Lung (tissue), 11 donors: ENCODE measurements at regions not wholly inside any gene's neighbourhood (a gene's known extent, or its start where the extent isn't known, plus 50 kb on each side); places are given as distances from the start of the nearest gene placed in this dataset.

ENCODE experiments used
- ATAC-seq: fragments of 200-7000 bp; cut with Tn5 transposase; one replicate; pipeline ENCODE4 v1.9.1; 2020; ENCODE audit warnings: moderate number of reproducible peaks; ENCODE audit not compliant: insufficient read depth, low FRiP score
- DNase-seq, 3 donors: peaks; one replicate each; pipeline ENCODE4 v3.0.0-alpha.2; 2013 to 2017
- H3K27ac ChIP-seq, 2 donors: one replicate each; pipeline ENCODE4 v1.5.1; 2013; ENCODE audit warnings: mild to moderate bottlenecking in 2 of 2, moderate library complexity in 2 of 2, control low read depth in 1 of 2, inconsistent platforms in 1 of 2, low read depth in 1 of 2, low read length in 1 of 2
- H3K27me3 ChIP-seq, 3 donors: one replicate each; pipeline ENCODE4 v1.5.1; 2013; ENCODE audit warnings: low read length in 2 of 3; ENCODE audit not compliant: control insufficient read depth in 3 of 3, insufficient read depth in 3 of 3
- H3K36me3 ChIP-seq, 4 donors: one replicate each; pipeline ENCODE4 v1.5.1; 2013; ENCODE audit warnings: low read length in 4 of 4, mild to moderate bottlenecking in 1 of 4, moderate library complexity in 1 of 4; ENCODE audit not compliant: control insufficient read depth in 4 of 4, insufficient read depth in 4 of 4
- H3K4me1 ChIP-seq, 5 donors: one replicate each; pipeline ENCODE4 v1.5.1; 2013; ENCODE audit warnings: low read length in 5 of 5, mild to moderate bottlenecking in 2 of 5, moderate library complexity in 1 of 5; ENCODE audit not compliant: control insufficient read depth in 5 of 5, insufficient read depth in 5 of 5
- H3K4me3 ChIP-seq: one replicate; pipeline ENCODE4 v1.5.1; 2013; ENCODE audit warnings: mild to moderate bottlenecking, control low read depth, moderate library complexity
- H3K9ac ChIP-seq, 2 donors: one replicate each; pipeline ENCODE4 v1.5.1; 2013; ENCODE audit warnings: low read length in 2 of 2, control low read depth in 1 of 2; ENCODE audit not compliant: insufficient read depth in 1 of 2
- H3K9me3 ChIP-seq, 4 donors: one replicate each; pipeline ENCODE4 v1.5.1; 2013; ENCODE audit warnings: low read length in 3 of 4, mild to moderate bottlenecking in 1 of 4, moderate library complexity in 1 of 4; ENCODE audit not compliant: control insufficient read depth in 4 of 4, insufficient read depth in 3 of 4
- WGBS, 2 donors: extraction: QIAGEN DNeasy Blood & Tissue Kit; methylation state at CpG; one replicate each; pipeline ENCODE4 v1.1.7; 2013; 5-methylcytosine and 5-hydroxymethylcytosine counted together
- TF ChIP-seq, protein P1 (sequence below): IDR thresholded peaks from 2 replicates; pipeline ENCODE4 v1.5.1; 2012; ENCODE audit warnings: mild to moderate bottlenecking; ENCODE audit errors: control extremely low read depth, extremely low read depth
- donor health status: control.
- donor health status: control.
- donor health status: Bipolar disorder and iron deficiency.
- donor health status: healthy.
- donor health status: DM: yes; HTN: yes; CAD: no.

DNA sequence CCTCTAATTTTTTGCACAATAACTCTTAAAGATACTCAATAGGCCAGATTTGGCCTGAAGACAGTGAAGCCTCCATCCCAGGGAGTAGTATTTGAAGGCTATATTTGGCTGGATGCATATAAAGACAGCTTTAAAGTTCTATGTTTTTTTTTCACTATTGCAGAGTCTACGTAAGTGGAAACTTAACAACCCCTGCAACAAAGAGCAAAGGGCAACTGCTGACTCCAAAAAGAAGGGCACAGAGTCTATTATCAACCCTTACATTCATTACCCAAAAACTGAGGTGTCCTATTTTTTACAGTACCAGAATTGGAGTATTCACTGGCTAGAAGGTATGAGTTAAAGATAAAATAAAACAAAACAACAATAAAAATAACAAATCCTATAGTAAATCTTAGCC, 329.8 kb upstream of the PKN2 start:
- TF ChIP-seq, protein P1, sequence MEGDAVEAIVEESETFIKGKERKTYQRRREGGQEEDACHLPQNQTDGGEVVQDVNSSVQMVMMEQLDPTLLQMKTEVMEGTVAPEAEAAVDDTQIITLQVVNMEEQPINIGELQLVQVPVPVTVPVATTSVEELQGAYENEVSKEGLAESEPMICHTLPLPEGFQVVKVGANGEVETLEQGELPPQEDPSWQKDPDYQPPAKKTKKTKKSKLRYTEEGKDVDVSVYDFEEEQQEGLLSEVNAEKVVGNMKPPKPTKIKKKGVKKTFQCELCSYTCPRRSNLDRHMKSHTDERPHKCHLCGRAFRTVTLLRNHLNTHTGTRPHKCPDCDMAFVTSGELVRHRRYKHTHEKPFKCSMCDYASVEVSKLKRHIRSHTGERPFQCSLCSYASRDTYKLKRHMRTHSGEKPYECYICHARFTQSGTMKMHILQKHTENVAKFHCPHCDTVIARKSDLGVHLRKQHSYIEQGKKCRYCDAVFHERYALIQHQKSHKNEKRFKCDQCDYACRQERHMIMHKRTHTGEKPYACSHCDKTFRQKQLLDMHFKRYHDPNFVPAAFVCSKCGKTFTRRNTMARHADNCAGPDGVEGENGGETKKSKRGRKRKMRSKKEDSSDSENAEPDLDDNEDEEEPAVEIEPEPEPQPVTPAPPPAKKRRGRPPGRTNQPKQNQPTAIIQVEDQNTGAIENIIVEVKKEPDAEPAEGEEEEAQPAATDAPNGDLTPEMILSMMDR = no peak
- no peak for ATAC-seq
- WGBS, 2 donors = 77 to 87% methylated on average over 1 of the region's 1 CpG

DNA sequence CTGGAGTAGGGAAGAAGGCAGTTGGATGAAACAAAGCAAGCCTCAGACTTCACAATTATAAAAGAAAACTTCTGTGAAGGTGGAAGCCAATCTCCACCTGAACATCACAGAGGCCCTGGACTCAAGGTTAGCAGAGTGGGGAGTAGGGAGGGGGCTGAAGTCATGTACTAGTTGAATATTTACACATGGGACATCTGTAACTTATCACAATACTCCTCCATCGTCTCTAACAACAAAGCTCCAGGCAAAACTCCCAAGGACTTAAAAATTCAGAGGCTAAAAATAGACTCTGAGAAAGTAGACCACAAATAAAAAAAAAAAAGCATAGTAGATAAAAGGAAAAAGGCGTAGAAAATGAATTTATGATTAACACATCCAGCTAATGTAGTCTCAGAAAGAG, 326.3 kb upstream of the PKN2 start:
- ATAC-seq (no peak), DNase-seq (peak in 2 of 3 donors; percentile 71 to 85)
- TF ChIP-seq, protein P1 = no peak
- no peak overlapping the region for H3K9ac ChIP-seq
- peaks cover 0 to 15% (median 3%) of the 10 kb centered on the region in 5 donors for H3K4me1 ChIP-seq
- H3K9me3 ChIP-seq = no peaks in the 10 kb centered on the region
- H3K4me3 ChIP-seq = no peak overlapping the region
- 62 to 74% methylated on average over 2 of the region's 2 CpGs for WGBS, 2 donors
- H3K27me3 ChIP-seq = no peaks in the 10 kb centered on the region
- H3K27ac ChIP-seq = no peak overlapping the region
- H3K36me3 ChIP-seq = no peaks in the 10 kb centered on the region

More for the DNA sequence above, 329.8 kb upstream of the PKN2 start:
- no peaks in the 10 kb centered on the region for H3K9me3 ChIP-seq
- peaks cover 0 to 15% (median 3%) of the 10 kb centered on the region in 5 donors for H3K4me1 ChIP-seq
- H3K36me3 ChIP-seq = no peaks in the 10 kb centered on the region
- H3K27me3 ChIP-seq = no peaks in the 10 kb centered on the region
- H3K9ac ChIP-seq = no peak overlapping the region
- no peak overlapping the region for H3K4me3 ChIP-seq
- no peak overlapping the region for H3K27ac ChIP-seq
- DNase-seq = no peak

DNA sequence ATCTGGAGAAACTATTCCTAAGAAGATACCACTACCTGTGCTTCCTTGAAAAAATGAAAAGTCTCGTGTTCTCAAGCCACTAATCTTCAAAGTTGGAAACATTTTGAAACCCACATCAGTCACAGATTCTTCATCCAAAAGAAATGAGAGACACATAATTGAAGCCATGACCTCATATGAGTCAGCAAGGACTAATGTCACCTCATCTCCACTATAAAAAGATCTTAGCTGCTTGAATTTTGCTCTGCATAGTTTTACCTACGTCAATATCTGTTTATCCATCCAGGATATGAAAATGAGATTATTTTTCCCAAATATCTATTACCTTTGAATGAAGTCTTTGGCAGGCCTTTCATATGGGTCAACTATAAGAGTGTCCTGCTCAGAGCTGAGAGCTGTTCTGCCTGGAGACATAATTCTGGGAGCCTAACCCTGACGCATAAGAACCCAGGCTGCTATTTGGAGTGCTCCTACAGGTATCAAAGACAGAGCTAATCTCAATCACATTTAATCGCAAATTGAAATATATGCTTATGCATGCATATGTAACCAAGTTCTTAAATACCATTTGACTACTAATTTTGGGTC, 312.5 kb upstream of the PKN2 start:
- no peaks in the 10 kb centered on the region for H3K4me1 ChIP-seq
- no peak for DNase-seq
- 83 to 91% methylated on average over 4 of the region's 4 CpGs for WGBS, 2 donors

More for the DNA sequence above, 312.5 kb upstream of the PKN2 start:
- no peak for ATAC-seq
- Histone ChIP-seq H3K36me3 (no peaks in the 10 kb centered on the region), H3K4me3 (no peak overlapping the region), H3K27ac (no peak overlapping the region), H3K9me3 (no peaks in the 10 kb centered on the region), H3K27me3 (no peaks in the 10 kb centered on the region), H3K9ac (no peak overlapping the region)
- TF ChIP-seq, protein P1 = no peak
